ENCODE measurements at regions not wholly inside any gene's neighbourhood (a gene's known extent, or its start where the extent isn't known, plus 50 kb on each side); places are given as distances from the start of the nearest gene placed in this dataset.

DNA sequence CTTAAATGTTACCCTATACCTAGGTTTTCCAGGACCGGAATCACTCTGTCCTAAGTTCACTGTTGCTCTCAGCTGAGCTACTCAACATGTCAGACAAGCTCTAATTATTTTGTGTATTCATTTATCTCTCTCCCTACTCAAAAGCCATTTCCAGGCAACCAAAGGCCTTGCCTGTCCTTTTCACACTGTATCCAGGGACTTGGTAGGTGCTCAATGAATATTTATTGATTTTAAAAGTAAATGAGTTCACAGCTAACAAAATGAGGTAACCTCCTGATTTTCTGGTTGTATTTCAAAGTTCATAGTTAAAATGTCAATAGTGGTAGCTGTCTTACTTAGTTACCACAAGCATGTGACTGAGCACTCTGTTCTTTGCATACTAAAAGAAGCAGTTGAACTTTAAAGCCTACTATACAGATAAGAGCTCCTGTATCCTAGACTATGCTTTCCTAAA, 522.2 kb downstream of the ACTL7B start:
- no peak for DNase-seq

DNA sequence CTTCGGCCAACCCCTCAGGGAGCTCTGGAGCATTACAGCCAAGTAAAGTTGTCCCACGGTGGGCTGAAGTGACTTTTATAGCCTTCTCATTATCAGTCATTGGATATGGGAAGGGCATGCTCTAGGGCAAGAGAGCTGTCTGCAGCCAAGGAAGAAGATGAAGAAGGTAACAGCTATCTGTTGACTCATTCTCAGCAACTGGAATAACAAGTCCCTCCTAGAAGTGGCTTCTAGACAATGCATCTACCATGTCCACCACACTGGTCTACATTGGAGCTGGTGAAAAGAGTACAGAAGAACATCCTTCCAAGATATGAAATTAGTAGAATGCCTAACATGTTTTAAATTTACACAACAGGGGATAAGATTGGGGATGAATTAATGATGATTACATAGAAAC, 524.2 kb downstream of the ACTL7B start:
- no peak for DNase-seq

DNA sequence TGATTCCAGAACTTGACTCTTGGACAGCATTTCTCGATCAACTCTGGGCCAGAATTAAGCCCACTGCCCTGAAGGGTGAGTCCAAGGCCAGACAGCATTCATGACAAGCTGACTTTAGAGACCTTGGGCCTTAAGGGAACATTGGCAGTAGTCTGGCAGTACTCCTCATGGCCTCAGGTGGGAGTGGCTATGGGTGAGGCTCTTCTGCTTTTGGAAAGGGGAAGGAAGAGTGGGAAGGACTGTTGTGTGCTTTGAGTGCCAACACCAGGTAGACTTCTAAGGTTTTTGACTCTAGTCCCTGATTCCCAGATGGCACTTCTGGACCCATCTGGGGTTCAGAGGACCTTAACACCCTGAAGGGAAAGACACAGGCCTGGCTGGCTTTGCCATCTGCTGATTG, 530.4 kb downstream of the ACTL7B start:
- DNase-seq = no peak

DNA sequence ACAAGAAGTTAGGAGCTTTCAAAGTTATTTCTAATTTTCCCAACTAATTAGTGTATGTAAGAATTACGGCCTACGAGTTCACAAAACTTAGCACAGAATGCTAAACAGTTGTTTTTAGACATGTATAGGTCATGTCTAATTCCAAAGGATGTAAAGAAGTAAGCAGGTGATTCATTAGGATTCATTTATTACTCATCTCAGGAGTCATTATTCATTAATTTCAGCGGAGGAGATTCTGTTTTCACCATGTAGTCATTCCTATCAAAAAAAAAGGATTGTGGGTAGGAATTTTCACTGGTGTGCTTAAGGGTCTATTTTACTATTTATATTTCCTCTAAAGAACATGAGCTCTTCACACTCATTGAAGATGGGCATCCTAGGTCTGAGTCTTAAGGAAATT, 532.2 kb downstream of the ACTL7B start:
- DNase-seq = no peak

DNA sequence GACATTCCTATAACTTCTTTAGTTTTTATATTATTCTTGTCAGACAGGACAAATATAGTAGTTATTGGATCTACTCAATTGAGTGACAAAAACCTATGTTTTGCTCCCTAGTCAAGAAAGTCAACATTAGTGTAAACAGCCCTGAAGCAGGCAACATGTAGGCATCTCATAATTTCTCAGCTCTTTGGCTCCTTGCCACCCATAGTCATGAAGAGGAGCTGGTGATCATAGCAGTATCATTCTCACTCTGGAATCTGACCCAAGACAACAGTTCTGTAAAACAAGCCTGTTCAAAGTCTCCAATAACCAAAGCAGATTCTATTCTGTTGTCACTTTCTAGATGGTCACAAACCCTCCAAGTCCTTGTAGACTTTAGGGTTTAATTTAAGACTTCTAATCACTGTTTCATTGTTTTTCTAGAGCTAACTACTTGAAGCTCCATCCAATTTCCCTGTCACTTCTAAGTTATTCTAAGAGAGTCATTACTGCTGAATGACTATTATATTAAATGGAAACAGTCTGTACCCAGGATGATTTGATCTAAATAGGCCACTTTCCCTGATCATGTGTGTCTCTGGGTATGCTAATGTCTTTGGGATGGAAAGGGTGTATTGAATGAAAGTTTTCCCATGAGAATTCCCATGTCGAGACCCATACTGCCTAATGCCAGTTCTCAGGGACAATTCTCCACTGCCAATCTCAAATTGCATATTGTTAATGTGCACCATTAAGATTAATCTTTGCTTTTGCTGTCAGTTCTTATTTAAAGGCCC, 533.3 kb downstream of the ACTL7B start:
- DNase-seq = no peak

DNA sequence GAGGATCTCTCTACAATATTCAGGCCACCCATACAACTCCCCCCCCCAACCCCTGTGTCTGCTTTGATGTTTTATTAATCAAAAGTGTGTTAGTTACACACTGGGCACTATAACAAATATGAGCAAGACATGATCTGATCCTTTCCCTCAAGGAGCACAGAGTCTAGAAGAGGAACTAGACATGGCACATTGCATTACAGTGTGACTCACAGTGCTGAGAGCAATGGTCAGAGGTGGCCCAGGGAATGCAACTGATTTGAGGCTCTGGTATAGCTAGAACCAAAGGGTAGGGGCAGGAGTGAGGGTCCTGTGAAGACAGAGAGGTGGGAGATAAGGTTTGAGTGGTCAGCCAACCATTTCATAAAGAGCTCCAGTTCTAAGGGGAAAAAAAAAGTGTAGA, 539.2 kb downstream of the ACTL7B start:
- DNase-seq = no peak

DNA sequence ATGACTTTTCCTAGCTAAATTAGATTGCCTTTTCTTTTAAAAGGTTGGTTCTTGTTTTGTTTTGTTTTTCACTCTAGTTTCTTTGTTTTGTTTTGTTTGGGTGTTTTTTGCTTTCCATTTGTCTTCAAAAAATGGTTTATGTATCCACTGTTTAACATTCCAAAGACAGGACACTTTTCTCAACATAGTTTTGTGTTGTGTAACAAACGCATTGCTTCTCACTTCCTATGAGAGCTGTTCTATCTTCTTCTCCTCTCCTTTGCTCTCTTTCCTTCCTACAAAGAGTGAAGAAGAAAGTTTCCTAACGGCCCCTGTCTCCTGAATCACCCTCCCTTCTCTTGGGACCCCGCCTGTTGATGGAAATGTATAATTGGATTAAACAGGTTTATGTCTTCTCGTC, 539.7 kb downstream of the ACTL7B start:
- no peak for DNase-seq

DNA sequence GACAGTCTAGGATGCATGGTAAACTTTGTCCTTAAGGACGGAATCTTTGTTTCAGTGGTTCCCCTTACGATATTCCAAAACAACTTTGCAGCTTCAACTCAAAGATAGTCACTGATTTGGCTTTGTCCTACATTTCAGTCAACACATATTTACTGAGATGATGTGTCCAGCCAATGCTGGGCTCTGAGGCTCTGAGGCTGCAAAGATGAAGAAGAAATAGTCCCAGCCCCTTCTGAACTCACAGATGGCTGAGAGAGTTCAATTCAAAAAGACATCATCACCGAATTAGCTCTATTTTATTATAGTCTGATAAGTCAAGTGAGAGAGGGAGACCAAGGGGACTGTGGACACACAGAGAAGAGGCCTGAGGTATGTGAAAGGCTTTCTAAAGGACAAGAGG, 544.0 kb downstream of the ACTL7B start:
- no peak for DNase-seq

DNA sequence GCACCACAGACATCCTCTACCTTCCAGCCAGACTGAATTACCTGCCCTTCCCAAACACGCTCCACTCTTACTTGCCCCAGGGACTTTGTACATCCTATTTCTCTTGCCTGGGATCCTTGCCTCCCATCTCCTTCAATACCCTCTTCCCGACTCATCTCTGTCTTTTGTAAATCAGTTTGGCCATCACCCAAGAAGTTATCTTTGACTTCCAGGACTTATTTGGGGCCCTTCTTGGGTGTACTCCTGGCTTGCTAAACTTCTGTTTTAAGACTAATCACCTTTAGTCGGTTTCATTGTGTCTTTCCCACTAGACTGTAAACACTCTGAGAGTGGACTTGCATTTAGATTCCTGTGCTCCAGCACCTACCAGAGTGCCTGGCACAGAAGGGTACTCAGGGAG, 545.6 kb downstream of the ACTL7B start:
- DNase-seq = no peak

DNA sequence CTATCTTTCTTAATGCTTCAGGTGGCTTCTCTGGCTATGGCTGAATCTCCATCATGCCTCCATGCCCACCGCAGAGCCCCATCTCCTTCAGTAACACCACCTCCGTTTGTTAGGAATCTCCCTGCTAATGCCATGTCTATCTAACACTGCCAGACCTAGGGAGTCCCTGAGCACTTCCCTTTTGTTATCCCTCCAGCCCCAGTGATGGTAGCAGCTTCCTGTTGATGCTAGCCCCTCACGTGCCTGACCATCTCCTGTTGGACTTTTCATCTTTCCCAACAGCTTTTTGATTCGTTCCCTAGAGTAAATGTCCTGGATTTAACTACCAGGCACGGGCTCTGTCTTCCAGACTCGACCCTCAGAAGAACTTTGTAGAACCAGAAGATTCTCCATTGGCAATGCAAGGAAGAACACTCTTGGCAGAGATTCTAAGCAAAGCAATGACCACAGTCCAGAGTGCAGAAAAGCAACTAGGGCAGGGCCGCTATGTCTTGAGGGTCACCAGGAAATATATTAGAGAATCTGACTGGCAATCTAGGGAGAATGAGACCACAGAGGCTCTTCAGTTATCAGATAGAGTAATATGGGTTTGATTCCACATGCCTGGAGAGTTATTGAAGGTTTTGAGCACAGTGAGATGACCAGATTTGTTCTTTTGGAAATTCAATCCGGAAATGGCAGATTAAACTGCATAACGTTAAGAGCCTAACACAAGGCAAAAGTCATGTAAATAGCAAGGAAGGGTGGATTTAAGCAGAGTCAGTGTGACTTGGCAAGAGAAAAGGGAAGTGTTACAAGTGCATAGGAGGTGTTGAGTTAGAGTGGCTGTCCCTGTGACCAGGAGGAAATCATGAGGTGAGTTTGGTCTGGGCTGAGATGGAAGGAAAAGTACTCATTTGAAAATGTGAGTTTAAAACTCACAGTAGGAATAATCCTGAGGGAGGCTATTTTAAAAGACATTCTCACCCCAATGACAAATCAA, 555.2 kb downstream of the ACTL7B start:
- DNase-seq = no peak

DNA sequence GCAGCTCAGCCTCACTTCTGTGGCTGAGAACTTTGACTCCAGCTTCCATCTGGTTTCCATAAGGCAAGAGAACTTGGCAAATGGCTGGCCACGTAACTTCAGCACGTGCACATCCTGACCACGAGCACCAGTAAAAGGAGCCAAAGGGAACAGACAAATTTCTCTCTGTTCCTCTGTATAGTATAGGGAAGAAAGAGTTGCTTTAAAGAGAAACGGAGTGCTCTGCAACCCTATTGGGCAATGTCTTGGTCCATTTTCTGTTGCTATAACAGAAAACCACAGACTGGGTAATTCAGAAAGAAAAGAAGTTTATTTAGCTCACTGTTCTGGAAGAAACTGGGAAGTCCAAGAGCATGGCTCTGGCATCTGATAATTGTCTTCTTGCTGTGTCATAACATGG, 558.7 kb downstream of the ACTL7B start:
- DNase-seq = no peak

DNA sequence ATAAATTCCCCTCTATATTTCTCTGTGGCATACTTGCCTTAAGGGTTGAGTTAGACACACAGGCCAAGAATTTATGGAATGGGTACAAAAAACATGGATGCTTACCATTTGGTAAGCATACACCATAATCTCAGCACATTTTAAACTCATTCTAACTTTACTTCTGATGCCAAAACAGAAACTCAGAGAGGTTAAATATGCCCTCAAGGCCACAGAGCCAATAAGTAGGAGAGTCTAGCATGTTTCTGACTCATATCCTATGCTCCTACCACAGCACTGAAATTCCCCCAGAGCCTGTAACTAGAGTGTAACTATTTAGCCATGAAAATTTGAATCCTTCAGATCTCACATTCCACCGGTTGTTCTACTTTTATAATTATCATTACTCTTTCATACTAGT, 559.7 kb downstream of the ACTL7B start:
- DNase-seq = no peak

DNA sequence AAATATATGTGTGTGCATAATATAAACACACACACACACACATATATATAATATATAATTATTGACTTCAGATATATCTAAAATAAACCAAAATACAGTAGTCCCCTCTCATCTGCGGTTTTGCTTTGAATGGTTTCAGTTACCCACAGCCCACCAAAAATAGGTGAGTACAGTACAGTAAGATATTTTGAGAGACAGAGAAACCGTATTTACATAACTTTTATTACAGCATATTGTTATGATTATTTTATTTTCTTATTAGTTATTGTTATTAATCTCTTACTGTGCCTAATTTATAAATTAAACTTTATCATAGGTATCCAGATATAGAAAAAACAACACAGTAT, 564.2 kb downstream of the ACTL7B start:
- no peak for DNase-seq

DNA sequence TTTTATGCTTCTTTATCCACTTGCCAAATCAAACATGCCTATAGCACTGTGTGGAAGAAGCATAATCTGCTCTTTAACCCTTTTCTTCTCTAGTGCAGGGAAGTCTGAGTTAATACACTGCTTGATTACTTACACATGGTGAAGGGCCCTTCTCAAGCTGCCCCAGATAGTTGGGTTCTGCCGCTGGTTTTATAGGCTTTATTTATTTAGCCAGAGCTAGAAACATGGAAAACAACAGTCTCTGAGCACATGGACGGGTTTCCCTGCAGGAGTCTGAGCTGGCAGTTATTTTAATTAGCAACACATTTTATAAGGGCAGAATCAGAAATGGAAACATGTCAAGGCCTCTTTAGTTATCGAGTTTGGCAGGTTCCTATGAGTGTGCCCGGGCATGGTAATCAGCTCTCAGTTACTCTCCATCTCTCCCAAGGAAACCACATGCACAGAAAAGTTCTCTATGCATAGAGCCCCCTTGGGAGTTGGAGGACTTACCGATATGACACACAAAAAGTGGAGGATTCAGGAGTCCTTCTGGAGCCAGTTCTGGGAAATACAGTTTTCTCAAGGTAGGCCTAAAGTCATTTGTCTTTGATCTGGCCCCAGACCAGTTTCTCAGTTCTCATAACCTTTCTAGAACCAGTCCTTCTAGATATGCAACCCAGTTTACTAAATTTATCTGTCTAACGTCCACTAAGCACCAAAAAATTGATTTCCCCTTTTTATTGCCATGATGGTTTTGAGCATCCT, 564.8 kb downstream of the ACTL7B start:
- DNase-seq = no peak

DNA sequence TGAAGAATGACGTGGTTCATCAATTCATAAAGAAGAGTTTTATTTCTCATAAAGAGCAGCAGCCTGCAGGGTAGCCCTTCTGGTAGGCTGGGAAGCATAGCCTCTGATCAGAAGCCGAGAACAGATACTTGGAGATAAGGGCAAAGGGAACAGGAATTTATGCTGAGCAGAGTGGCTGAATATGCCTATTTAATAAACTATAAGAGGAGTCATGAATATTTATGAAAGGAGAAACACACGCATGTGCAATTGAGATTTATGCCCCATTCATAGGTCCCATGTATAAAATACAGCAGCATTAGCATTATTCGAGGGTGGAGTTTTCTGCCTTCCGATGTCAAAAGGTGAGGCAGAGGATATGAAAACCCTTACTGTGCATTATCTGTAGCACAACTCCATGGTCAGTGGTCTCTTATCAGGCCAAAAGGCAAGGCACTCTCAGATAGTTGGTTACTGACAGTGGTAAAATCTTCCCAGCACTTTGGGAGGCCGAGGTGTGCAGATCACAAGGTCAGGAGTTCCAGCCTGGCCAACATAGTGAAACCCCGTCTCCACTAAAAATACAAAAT, 569.1 kb downstream of the ACTL7B start:
- DNase-seq = no peak

DNA sequence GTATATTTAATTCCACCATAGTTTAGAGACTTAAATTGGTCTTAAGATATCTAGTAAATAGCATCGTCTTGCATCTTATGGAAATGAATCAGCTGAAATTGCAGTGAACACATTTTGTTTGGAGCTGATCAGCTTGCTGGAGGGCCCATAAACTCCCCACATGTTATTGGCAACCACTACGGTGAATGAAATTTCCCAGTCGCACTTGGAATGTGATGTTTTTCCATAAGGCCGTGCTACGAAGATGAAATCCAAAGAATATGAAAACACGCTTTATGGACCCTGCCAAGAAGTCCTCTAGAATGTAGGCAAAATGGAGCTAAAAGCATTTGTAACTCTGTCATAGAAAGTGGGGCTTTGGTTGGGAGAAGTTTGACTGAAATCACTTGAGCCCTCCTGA, 572.1 kb downstream of the ACTL7B start:
- DNase-seq = no peak

DNA sequence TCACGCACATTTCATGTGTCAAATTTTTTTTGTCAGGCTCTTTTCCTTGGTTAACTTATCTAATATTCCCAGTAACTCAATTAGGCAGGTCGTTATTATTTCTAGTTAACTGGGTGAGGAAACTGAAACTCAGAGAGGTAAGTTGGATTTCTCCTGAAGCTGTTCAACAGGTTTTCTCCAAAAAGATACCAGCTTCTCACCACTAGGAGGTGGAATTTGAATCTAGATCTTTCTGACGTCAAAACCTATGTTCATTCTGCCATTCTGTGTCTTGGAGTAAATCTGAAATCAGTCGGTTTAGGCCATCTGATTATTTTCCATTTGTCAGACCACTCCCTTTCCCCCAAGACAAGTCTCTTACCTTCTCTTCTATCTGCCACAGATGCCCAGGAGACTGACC, 572.9 kb downstream of the ACTL7B start:
- DNase-seq = no peak

DNA sequence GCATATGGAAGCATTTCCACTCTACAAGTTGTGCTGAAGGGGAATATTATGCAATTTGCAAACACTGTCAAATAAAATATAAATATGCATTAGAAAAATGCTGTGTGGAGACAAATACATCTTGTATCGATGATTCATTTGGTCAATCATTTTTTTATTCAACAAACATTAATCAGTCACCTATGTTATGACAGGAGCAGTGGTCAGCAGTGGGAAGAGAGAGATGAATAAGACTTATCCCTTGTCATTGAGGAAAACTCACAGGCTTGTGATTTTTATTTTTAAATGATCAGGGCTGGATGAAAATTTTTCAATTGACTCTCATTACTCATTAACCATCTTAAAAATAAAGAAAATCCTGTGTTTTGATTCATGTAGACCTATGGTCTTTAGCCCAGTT, 574.1 kb downstream of the ACTL7B start:
- DNase-seq = no peak

DNA sequence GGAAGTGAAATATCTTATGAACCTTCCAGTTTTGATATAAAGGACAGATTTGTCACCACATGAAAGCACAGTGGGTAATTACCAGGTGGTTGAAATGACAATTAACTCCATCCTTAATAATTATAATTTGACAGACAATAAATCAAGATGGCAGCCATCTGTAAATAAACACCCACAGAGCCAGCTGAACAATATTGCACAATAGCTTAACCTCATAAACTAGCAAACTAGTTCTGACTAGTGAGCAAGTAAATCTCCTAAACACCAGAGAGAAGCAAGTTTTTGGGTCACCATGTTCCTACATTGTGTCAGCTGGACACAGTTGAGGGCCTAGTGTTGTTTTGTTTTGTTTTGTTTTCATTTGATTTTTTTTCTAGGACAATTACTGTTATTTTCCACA, 577.4 kb downstream of the ACTL7B start:
- no peak for DNase-seq

DNA sequence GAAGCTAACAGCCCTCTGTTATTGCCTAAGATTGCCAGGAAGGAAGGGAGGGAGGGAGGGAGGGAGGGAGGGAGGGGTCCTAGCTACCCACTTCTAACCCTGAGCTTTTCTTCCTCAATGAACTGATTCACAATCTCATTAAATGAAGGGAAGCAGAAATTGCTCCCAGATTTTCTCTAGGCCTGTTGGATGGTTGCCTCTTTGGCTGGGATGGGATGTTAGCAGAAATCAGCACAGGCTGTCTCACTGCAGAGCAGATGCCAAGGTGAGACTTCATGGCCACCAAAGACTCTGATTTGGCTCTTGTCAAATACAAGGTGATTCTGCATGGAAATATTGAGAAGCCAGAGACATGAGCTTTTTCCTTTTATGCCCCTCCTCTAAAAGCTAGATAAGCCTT, 578.6 kb downstream of the ACTL7B start:
- no peak for DNase-seq

DNA sequence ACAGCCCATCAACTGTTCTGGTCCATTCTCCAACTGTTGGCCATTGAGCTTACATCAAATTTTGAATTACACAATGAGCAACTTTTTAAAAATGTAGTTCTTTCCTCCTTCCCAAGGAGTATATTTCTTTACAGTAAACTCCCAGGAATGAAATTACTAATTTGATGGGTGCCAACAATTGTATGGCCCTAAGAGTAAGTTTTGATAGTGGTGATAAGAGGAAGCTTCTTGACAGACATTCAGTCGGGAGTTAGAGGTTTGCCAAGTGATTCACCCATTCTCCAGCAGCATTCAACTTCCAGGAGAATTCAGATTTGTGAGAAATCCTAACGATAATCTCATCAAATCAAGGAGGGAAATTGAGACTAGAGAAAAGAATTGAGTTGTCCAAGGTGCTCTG, 579.9 kb downstream of the ACTL7B start:
- no peak for DNase-seq

DNA sequence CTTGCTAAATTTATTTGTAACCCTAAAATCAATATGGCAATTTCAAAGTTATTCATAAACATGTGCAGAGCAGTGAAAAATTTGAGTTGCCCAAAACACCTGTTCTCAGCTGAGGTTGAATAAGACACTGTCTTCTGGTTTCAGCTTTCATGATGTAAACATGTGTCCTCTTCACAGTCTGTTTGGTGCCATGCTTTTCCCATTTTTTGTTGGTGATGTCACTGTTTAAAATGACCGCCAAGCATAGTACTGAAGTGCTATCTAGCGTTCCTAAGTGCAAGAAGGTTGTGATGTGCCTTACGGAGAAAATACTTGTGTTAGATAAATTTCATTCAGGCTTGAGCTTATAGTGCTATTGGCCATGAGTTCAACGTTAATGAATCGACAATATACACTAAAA, 580.8 kb downstream of the ACTL7B start:
- no peak for DNase-seq

DNA sequence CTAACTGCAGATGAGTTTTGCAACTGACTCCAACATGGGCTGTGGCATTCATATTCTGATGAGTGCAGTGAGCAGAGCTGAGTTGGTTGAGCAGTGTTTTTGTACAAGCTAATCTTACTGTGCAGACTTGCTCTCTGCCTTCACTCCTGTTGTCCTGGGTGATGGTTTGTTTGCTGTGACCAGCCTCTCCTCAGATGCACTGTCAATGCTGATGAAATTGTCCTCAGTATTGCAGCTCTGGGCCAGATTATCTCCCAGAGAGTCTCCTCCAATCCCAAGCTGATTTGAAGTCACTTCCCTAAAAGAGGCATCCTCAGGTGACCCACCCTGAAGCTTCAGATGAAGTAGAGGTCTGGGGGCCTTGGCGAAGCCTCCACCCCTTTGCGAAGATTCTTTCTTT, 581.8 kb downstream of the ACTL7B start:
- no peak for DNase-seq
